Retinal pigment epithelial cell (primary cell): ENCODE measurements at regions not wholly inside any gene's neighbourhood (a gene's known extent, or its start where the extent isn't known, plus 50 kb on each side); places are given as distances from the start of the nearest gene placed in this dataset.

Experiments used
- DNase-seq: peaks from one replicate; pipeline ENCODE4 v3.0.0-alpha.2; 2010; ENCODE audit warnings: low read depth
- H3K4me3 ChIP-seq: 2 replicates; pipeline ENCODE4 v1.5.1; 2011; ENCODE audit warnings: mild to moderate bottlenecking, low read length, control low read depth, moderate library complexity
- CTCF ChIP-seq: conservative IDR thresholded peaks from 2 replicates; pipeline ENCODE4 v1.5.1; 2011; ENCODE audit warnings: low read depth, low read length, control low read depth, inconsistent platforms

GRCh38 chr1:177490786-177491185, 320.0 kb downstream of the BRINP2 start:
- no peak for TF ChIP-seq CTCF
- no peak for DNase-seq
- H3K4me3 ChIP-seq = no peak overlapping the region

GRCh38 chr1:177490036-177490639, 319.4 kb downstream of the BRINP2 start:
- TF ChIP-seq CTCF = no peak
- H3K4me3 ChIP-seq = no peak overlapping the region
- no peak for DNase-seq

GRCh38 chr1:177488722-177489121, 318.0 kb downstream of the BRINP2 start:
- no peak for DNase-seq
- TF ChIP-seq CTCF = no peak
- H3K4me3 ChIP-seq = no peak overlapping the region

- no peak overlapping the region for H3K4me3 ChIP-seq
- no peak for DNase-seq
- no peak for TF ChIP-seq CTCF
Measured at GRCh38 chr1:177487481-177487880, 316.7 kb downstream of the BRINP2 start.

- H3K4me3 ChIP-seq = no peak overlapping the region
- no peak for TF ChIP-seq CTCF
- DNase-seq = no peak
Measured at GRCh38 chr1:177480741-177481305, 310.1 kb downstream of the BRINP2 start.

GRCh38 chr1:177479600-177479999, 308.8 kb downstream of the BRINP2 start:
- H3K4me3 ChIP-seq = no peak overlapping the region
- no peak for DNase-seq
- no peak for TF ChIP-seq CTCF

GRCh38 chr1:177476676-177477075, 305.9 kb downstream of the BRINP2 start:
- no peak overlapping the region for H3K4me3 ChIP-seq
- no peak for TF ChIP-seq CTCF
- DNase-seq = no peak
